A673 (cell line): ENCODE measurements at regions not wholly inside any gene's neighbourhood (a gene's known extent, or its start where the extent isn't known, plus 50 kb on each side); places are given as distances from the start of the nearest gene placed in this dataset.

Experiments used
- BruUV-seq: library from RNA; stranded (reverse); fragments of 400-500 nt; replicated peaks from 2 replicates; lab custom pipeline; 2021; lab: Mats Ljungman, UMichigan
- CTCF ChIA-PET: fragments of 300-600 bp; sonication (Branson Sonifier 250); formaldehyde crosslinking; loops from one replicate; lab custom pipeline; 2022; ENCODE audit warnings: antibody characterized with exemption; lab: Charles Lee
- POLR2A ChIA-PET: fragments of 300-600 bp; sonication (Branson Sonifier 250); formaldehyde crosslinking; loops from one replicate; lab custom pipeline; 2022; ENCODE audit warnings: antibody characterized with exemption; ENCODE audit not compliant: low non-redundant PET; lab: Charles Lee
- DNase-seq: peaks from one replicate; pipeline ENCODE4 v3.0.0-alpha.2; 2015; ENCODE audit warnings: low spot score
- H3K27ac ChIP-seq: fragments of 200-600 bp; sonication (generic); 2 replicates; pipeline ENCODE4 v1.5.1; 2016; ENCODE audit warnings: mixed run types, low read depth, mild to moderate bottlenecking, mixed read lengths, antibody characterized with exemption, low read length; ENCODE audit not compliant: poor library complexity, severe bottlenecking
- H3K27me3 ChIP-seq: fragments of 200-600 bp; sonication (generic); replicated peaks from 2 replicates; pipeline ENCODE4 v1.6.1; 2017; ENCODE audit warnings: mixed run types, low read depth, mild to moderate bottlenecking, mixed read lengths, antibody characterized with exemption, low read length; ENCODE audit not compliant: insufficient read depth, poor library complexity
- H3K36me3 ChIP-seq: fragments of 200-600 bp; sonication (generic); 2 replicates; pipeline ENCODE4 v1.6.1; 2016; ENCODE audit warnings: mixed run types, mild to moderate bottlenecking, mixed read lengths, antibody characterized with exemption, low read length; ENCODE audit not compliant: insufficient read depth, poor library complexity, severe bottlenecking
- H3K4me1 ChIP-seq: fragments of 200-600 bp; sonication (generic); 2 replicates; pipeline ENCODE4 v1.6.1; 2017; ENCODE audit warnings: mixed run types, mild to moderate bottlenecking, mixed read lengths, antibody characterized with exemption, low read length; ENCODE audit not compliant: insufficient read depth, poor library complexity, severe bottlenecking
- H3K4me3 ChIP-seq: fragments of 200-600 bp; sonication (generic); 2 replicates; pipeline ENCODE4 v1.5.1; 2016; ENCODE audit warnings: low read depth, mixed run types, mild to moderate bottlenecking, mixed read lengths, low read length; ENCODE audit not compliant: poor library complexity, severe bottlenecking
- H3K9me3 ChIP-seq: fragments of 200-600 bp; sonication (generic); 2 replicates; pipeline ENCODE4 v1.6.1; 2016; ENCODE audit warnings: mixed run types, low read depth, mild to moderate bottlenecking, mixed read lengths, antibody characterized with exemption, low read length; ENCODE audit not compliant: poor library complexity, severe bottlenecking
- CTCF ChIP-seq: fragments of 300-800, 200-600 bp; sonication (generic); conservative IDR thresholded peaks from 2 replicates; pipeline ENCODE4 v1.5.1; 2017; ENCODE audit warnings: low read depth, mild to moderate bottlenecking, antibody characterized with exemption, low read length, moderate library complexity, mixed read lengths
- EZH2 ChIP-seq: fragments of 200-600 bp; sonication (generic); IDR thresholded peaks from 2 replicates; pipeline ENCODE4 v1.6.1; 2017; ENCODE audit warnings: borderline replicate concordance, low read depth, mild to moderate bottlenecking, mixed read lengths, antibody characterized with exemption, low read length; ENCODE audit not compliant: poor library complexity, severe bottlenecking
- intact Hi-C: fragments of 100-400 bp; cut with micrococcal nuclease; formaldehyde crosslinking; loops from one replicate; pipeline ENCODE4 v1.10.0; 2022; ENCODE audit not compliant: unreplicated experiment

GRCh38 chr7:47093320-47094234, 488.3 kb downstream of the TNS3 start:
- no peaks in the 10 kb centered on the region for H3K36me3 ChIP-seq
- TF ChIP-seq CTCF (no peak), EZH2 (no peak)
- no TSS peak for BruUV-seq
- no peaks in the 10 kb centered on the region for H3K9me3 ChIP-seq
- intact Hi-C loops, result no loop called here
- no peaks in the 10 kb centered on the region for H3K4me1 ChIP-seq
- no peak overlapping the region for H3K4me3 ChIP-seq
- CTCF ChIA-PET, result no interaction called here
- no peak overlapping the region for H3K27ac ChIP-seq
- no peak for DNase-seq
- POLR2A ChIA-PET, result no interaction called here
- H3K27me3 ChIP-seq, result no peaks in the 10 kb centered on the region

GRCh38 chr7:47092336-47092735, 489.6 kb downstream of the TNS3 start:
- DNase-seq, result no peak
- no peaks in the 10 kb centered on the region for H3K4me1 ChIP-seq
- CTCF ChIA-PET, result no interaction called here
- no peaks in the 10 kb centered on the region for H3K36me3 ChIP-seq
- TF ChIP-seq CTCF (no peak), EZH2 (no peak)
- no TSS peak for BruUV-seq
- H3K27ac ChIP-seq, result no peak overlapping the region
- no peak overlapping the region for H3K4me3 ChIP-seq
- POLR2A ChIA-PET, result no interaction called here
- intact Hi-C loops, result no loop called here
- H3K9me3 ChIP-seq, result no peaks in the 10 kb centered on the region
- no peaks in the 10 kb centered on the region for H3K27me3 ChIP-seq

GRCh38 chr7:47091141-47091540, 490.8 kb downstream of the TNS3 start:
- H3K36me3 ChIP-seq, result no peaks in the 10 kb centered on the region
- TF ChIP-seq CTCF (no peak), EZH2 (no peak)
- ChIA-PET CTCF (no interaction called here), POLR2A (no interaction called here)
- BruUV-seq, result no TSS peak
- no peaks in the 10 kb centered on the region for H3K4me1 ChIP-seq
- H3K27ac ChIP-seq, result no peak overlapping the region
- no peak for DNase-seq
- H3K27me3 ChIP-seq, result no peaks in the 10 kb centered on the region
- H3K9me3 ChIP-seq, result no peaks in the 10 kb centered on the region
- intact Hi-C loops, result no loop called here
- no peak overlapping the region for H3K4me3 ChIP-seq
